B cell (primary cell): ENCODE measurements at regions not wholly inside any gene's neighbourhood (a gene's known extent, or its start where the extent isn't known, plus 50 kb on each side); places are given as distances from the start of the nearest gene placed in this dataset.

Experiments used
- ATAC-seq: fragments of 200-7000 bp; cut with Tn5 transposase; one replicate; pipeline ENCODE4 v1.10.0; 2021; ENCODE audit warnings: low read depth, mild to moderate bottlenecking, moderate number of reproducible peaks, moderate library complexity
- CTCF ChIA-PET: fragments of 350-600 bp; sonication (Branson Sonifier 250); formaldehyde crosslinking; loops from one replicate; lab custom pipeline; 2021; ENCODE audit warnings: antibody characterized with exemption, inconsistent platforms; lab: Charles Lee
- POLR2A ChIA-PET: fragments of 350-600 bp; sonication (Branson Sonifier 250); formaldehyde crosslinking; loops from one replicate; lab custom pipeline; 2021; ENCODE audit warnings: antibody characterized with exemption; lab: Charles Lee
- DNase-seq: peaks from one replicate; pipeline ENCODE4 v3.0.0; 2013
- H2AFZ ChIP-seq: 2 replicates; pipeline ENCODE4 v1.6.1; 2012; ENCODE audit warnings: mild to moderate bottlenecking, low read depth, low read length; ENCODE audit not compliant: insufficient read depth, poor library complexity, severe bottlenecking
- H3K27ac ChIP-seq, 2 donors: 1 replicate in 1 of 2; 2 replicates in 1 of 2; pipeline ENCODE4 v1.5.1; 2012 to 2013; ENCODE audit warnings: low read length in 2 of 2, mild to moderate bottlenecking in 2 of 2, moderate library complexity in 1 of 2
- H3K27me3 ChIP-seq, 4 experiments: fragments of 200-600 bp in 1 of 4; sonication (generic) in 1 of 4; replicated peaks in 1 of 4; 1 replicate in 2 of 4; 2 replicates in 2 of 4; pipeline versions ENCODE4 v1.6.1 to v1.7.0; 2013 to 2016; ENCODE audit warnings: low read length in 3 of 4, mild to moderate bottlenecking in 2 of 4, mixed read lengths in 1 of 4, moderate library complexity in 1 of 4; ENCODE audit not compliant: insufficient read depth in 4 of 4, control insufficient read depth in 3 of 4; ENCODE audit errors: control extremely low read depth in 1 of 4
- H3K36me3 ChIP-seq, 2 experiments: replicated peaks in 1 of 2; 1 replicate in 1 of 2; 2 replicates in 1 of 2; pipeline versions ENCODE4 v1.6.1 to v1.7.1; 2013; ENCODE audit warnings: low read length in 1 of 2; ENCODE audit not compliant: insufficient read depth in 2 of 2, control insufficient read depth in 1 of 2; ENCODE audit errors: control extremely low read depth in 1 of 2, extremely low read depth in 1 of 2
- H3K4me1 ChIP-seq, 2 donors: fragments of 200-600 bp in 1 of 2; sonication (generic) in 1 of 2; 1 replicate in 1 of 2; 2 replicates in 1 of 2; pipeline versions ENCODE4 v1.5.1 to v1.6.1; 2013 to 2017; ENCODE audit warnings: low read length in 2 of 2; ENCODE audit not compliant: control insufficient read depth in 2 of 2, insufficient read depth in 2 of 2
- H3K4me2 ChIP-seq: replicated peaks from 2 replicates; pipeline ENCODE3; 2012; ENCODE audit warnings: mild to moderate bottlenecking, low read depth, low read length; ENCODE audit not compliant: poor library complexity, severe bottlenecking
- H3K4me3 ChIP-seq, 5 experiments: fragments of 200-600 bp in 1 of 5; sonication (generic) in 1 of 5; 1 replicate in 3 of 5; 2 replicates in 2 of 5; pipeline versions ENCODE4 v1.5.1 to v1.7.0; 2011 to 2016; ENCODE audit warnings: low read length in 4 of 5, mild to moderate bottlenecking in 4 of 5, low read depth in 2 of 5, control low read depth in 1 of 5, moderate library complexity in 1 of 5; ENCODE audit not compliant: insufficient read depth in 1 of 5; ENCODE audit errors: control extremely low read depth in 1 of 5, extremely low read depth in 1 of 5
- H3K79me2 ChIP-seq: fragments of 200-600 bp; sonication (generic); one replicate; pipeline ENCODE4 v1.6.0; 2016; ENCODE audit warnings: low read length; ENCODE audit not compliant: control insufficient read depth, insufficient read depth
- H3K9ac ChIP-seq: fragments of 200-600 bp; sonication (generic); 2 replicates; pipeline ENCODE4 v1.6.1; 2017; ENCODE audit warnings: mild to moderate bottlenecking, low read length, moderate library complexity
- H3K9me3 ChIP-seq, 3 donors: one replicate each; pipeline versions ENCODE4 v1.6.1 to v1.7.1; 2013; ENCODE audit warnings: low read length in 2 of 3; ENCODE audit not compliant: control insufficient read depth in 2 of 3, insufficient read depth in 1 of 3; ENCODE audit errors: control extremely low read depth in 1 of 3
- H4K20me1 ChIP-seq: 2 replicates; pipeline ENCODE4 v1.6.0; 2012; ENCODE audit warnings: mild to moderate bottlenecking, low read length; ENCODE audit not compliant: insufficient read depth, control insufficient read depth, poor library complexity, severe bottlenecking
- H3K27ac Mint-ChIP-seq: one replicate; pipeline ENCODE4 v1.8.0; 2021; ENCODE audit warnings: mixed read lengths
- H3K27me3 Mint-ChIP-seq: one replicate; pipeline ENCODE4 v1.8.0; 2021; ENCODE audit warnings: mixed read lengths
- H3K4me1 Mint-ChIP-seq: one replicate; pipeline ENCODE4 v1.8.0; 2021; ENCODE audit warnings: mixed read lengths
- H3K4me3 Mint-ChIP-seq: one replicate; pipeline ENCODE4 v1.8.0; 2021; ENCODE audit warnings: mixed read lengths
- H3K9me3 Mint-ChIP-seq: one replicate; pipeline ENCODE4 v1.8.0; 2022; ENCODE audit warnings: mixed read lengths; ENCODE audit not compliant: insufficient read depth
- CTCF ChIP-seq: fragments of 200-600 bp; IDR thresholded peaks from one replicate; pipeline ENCODE4 v1.8.0; 2022; ENCODE audit warnings: antibody characterized with exemption, mild to moderate bottlenecking
- EZH2 ChIP-seq: IDR thresholded peaks from 2 replicates; pipeline ENCODE4 v1.6.1; 2012; ENCODE audit warnings: borderline replicate concordance, low read depth, mild to moderate bottlenecking, moderate library complexity, low read length; ENCODE audit not compliant: insufficient read depth, poor library complexity, severe bottlenecking
- WGBS: methylation state at CpG from one replicate; pipeline ENCODE4 v1.1.5; 2013; ENCODE audit warnings: missing lambda C conversion rate; ENCODE audit not compliant: insufficient coverage; 5-methylcytosine and 5-hydroxymethylcytosine counted together
- intact Hi-C: fragments of 100-400 bp; cut with micrococcal nuclease; formaldehyde crosslinking; loops from one replicate; pipeline ENCODE4 v1.10.0; 2022

GRCh38 chr7:8829100-8829499, 395.7 kb downstream of the NXPH1 start:
- ChIA-PET POLR2A (no interaction called here), CTCF (no interaction called here)
- Histone ChIP-seq H2AFZ (no peak overlapping the region), H3K27ac (no peak overlapping the region), H3K9ac (no peak overlapping the region), H3K36me3 (no peaks in the 10 kb centered on the region), H3K4me2 (no peak overlapping the region), H3K27me3 (no peaks in the 10 kb centered on the region), H3K4me1 (no peaks in the 10 kb centered on the region), H3K79me2 (no peaks in the 10 kb centered on the region), H3K4me3 (no peak overlapping the region), H3K9me3 (no peaks in the 10 kb centered on the region), H4K20me1 (no peaks in the 10 kb centered on the region)
- no peak overlapping the region for H3K4me3 Mint-ChIP-seq
- peaks cover 4% of the 10 kb centered on the region for H3K9me3 Mint-ChIP-seq
- no peak for DNase-seq
- intact Hi-C loops = no loop called here
- no peaks in the 10 kb centered on the region for H3K27me3 Mint-ChIP-seq
- TF ChIP-seq CTCF (no peak), EZH2 (no peak)
- no peak overlapping the region for H3K27ac Mint-ChIP-seq
- WGBS = no CpG with 5 or more reads among the region's 4 CpGs
- no peak for ATAC-seq
- no peaks in the 10 kb centered on the region for H3K4me1 Mint-ChIP-seq

- H3K27ac Mint-ChIP-seq = no peak overlapping the region
- Histone ChIP-seq H3K36me3 (no peaks in the 10 kb centered on the region), H3K4me3 (no peak overlapping the region), H3K9me3 (no peaks in the 10 kb centered on the region), H3K27me3 (no peaks in the 10 kb centered on the region), H3K4me1 (no peaks in the 10 kb centered on the region), H3K27ac (no peak overlapping the region), H2AFZ (no peak overlapping the region), H3K4me2 (no peak overlapping the region), H3K9ac (no peak overlapping the region), H3K79me2 (no peaks in the 10 kb centered on the region), H4K20me1 (no peaks in the 10 kb centered on the region)
- TF ChIP-seq EZH2 (no peak), CTCF (no peak)
- CTCF ChIA-PET = no interaction called here
- intact Hi-C loops = no loop called here
- no peaks in the 10 kb centered on the region for H3K27me3 Mint-ChIP-seq
- H3K4me1 Mint-ChIP-seq = no peaks in the 10 kb centered on the region
- DNase-seq = no peak
- H3K4me3 Mint-ChIP-seq = no peak overlapping the region
- POLR2A ChIA-PET = no interaction called here
- H3K9me3 Mint-ChIP-seq = peaks cover 6% of the 10 kb centered on the region
- no peak for ATAC-seq
- no CpG with 5 or more reads among the region's 4 CpGs for WGBS
Measured at GRCh38 chr7:8831376-8831775, 398.0 kb downstream of the NXPH1 start.
